HG03280 (cell line): ENCODE measurements at regions not wholly inside any gene's neighbourhood (a gene's known extent, or its start where the extent isn't known, plus 50 kb on each side); places are given as distances from the start of the nearest gene placed in this dataset.

Experiments
- ATAC-seq: cut with Tn5 transposase; IDR thresholded peaks from one replicate; pipeline ENCODE4 v1.9.1; 2021; ENCODE audit warnings: mild to moderate bottlenecking, moderate library complexity; ENCODE audit not compliant: unreplicated experiment

DNA sequence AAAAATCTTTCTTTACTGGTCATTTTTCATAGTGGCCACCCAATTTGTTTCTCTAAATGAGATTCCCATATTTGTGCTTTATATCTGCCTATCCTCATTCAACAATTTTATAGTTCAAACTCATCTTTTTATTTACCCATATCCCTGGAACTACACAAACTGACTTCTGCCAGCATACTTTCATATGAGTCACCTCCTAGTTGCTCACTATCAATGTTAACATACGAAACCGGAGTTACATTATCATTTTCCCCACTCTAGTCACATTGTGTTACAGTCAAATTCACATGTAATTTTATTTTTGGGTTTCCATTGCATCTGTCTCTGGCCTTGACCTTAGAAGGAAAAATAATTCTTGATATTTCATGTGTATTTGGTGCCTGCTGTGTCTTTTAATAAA lies 499.4 kb downstream of the MAFB start:
- ATAC-seq: no peak

DNA sequence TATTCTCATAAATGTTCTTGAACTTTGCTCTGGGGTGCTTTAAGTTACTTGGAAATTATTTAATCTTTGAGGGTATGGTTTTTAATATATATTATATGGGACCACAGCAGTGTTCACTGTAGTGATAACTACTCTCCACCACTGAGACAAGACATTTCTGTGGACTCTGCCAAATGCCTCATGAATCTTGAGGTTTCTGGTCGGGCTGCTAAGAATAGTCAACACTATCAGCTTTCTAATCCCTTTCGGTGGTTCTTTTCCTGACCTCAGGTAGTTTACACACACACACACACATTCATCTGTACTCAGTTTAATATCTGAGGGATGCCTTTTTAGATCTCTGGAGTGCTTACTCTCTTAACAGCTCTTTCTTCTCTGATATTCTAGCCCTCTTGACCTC lies 500.7 kb downstream of the MAFB start:
- no peak for ATAC-seq

DNA sequence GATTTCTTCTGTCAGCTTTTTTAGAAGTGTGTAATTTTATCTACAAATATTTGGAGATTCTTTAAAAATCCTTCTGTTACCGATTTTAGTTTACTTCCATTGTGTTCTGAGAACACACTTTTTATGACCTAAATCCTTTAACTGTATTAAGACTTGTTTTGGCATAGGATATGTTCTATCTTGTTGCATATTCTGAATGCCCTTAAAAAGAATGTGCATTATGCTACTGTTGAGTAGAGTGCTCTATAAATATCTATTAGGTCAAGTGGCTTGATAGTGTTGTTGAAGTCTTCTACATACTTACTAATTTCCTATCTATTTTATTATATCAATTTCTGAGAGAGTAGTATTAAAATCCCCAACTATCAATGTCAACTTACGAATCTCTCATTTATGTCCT lies 502.2 kb downstream of the MAFB start:
- ATAC-seq: no peak

DNA sequence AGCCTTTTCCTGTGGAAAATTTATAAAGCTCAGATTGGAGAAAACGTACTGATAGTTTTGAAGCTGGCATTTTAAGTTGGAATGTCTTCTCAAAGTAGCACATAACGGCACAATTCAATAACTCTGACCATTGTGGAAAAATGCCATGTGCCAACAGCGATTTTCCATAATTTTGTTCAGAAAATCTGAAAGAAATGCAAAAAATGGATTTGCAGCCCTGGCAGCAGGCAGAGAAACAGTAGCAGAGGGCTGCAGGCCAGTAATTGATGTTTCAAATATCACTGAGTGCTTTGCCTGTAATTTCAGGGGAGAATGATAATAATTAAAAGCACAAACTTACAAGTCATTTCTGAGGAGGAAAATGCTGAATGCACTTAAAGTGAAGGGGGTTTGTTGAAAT lies 507.4 kb downstream of the MAFB start:
- ATAC-seq: no peak

DNA sequence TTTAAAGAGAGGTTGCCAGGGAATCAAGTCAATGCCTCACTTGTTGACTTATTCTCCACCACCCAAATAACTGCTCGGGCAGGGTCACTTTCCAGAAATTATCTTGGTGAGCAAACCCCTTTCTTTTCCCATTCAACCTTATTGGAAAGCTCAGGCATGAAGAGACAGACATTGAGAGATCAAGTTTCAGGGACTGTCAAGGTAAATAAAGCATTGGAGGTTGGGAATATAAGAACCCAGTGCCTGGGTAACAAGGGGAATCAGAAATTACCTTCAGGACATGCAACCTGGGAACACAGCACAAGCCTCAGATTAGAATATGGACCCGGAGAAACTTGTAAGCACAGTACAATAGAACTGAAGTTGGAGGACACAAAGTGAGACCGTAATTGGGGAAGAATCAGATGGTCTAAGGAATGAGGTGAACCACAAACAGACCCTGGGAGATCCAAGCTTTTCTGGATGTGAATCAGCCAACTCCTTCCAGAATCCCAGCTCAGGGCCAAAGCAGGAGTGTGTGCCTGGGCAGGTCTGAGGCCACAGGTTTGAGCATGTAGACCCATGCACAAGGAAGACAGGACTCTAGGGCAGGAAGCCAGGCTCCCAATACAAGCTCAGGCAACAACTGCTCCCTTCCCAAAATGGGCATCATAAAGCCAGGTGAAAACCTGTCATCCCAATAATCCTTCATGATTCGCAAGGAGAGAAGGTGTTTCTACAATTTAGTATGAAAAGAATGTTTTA lies 512.8 kb downstream of the MAFB start:
- no peak for ATAC-seq

DNA sequence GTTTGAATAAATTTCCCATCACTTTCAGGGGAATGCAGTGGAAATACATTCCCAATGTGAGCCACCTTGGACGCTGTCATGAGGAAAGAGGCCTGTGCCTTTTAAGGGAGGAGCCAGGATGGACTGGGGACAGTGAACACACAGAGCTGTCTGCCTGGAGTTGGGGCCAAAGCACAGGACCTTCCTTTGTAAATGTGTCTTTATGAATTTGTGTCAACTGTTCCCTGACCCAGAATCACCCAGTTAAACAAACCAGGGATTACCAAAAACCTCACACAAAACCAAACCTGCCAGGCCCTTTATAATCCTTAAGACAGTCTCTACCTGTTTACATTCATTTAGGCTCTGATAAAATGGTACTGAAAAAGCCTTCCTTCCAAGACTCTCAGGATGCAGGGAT lies 513.7 kb downstream of the MAFB start:
- no peak for ATAC-seq

DNA sequence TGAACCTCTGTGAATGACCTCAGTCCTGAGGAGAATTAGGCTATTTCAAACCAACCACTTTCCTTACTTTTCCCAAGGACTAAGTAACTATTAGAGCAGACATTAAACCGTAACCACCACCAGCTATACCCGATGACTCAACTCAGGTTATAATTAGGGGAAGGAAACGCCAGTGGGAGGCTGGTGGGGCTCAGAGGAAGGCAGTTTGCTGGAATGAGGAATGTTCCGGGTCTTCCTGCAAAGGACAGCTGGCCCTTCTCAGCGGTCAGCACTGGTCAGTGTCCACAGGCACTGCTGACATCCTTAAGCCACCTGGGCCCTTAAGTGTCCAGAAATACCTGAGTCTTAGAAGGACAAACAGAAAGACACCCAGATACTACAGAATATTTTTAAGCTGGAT lies 515.2 kb downstream of the MAFB start:
- no peak for ATAC-seq

DNA sequence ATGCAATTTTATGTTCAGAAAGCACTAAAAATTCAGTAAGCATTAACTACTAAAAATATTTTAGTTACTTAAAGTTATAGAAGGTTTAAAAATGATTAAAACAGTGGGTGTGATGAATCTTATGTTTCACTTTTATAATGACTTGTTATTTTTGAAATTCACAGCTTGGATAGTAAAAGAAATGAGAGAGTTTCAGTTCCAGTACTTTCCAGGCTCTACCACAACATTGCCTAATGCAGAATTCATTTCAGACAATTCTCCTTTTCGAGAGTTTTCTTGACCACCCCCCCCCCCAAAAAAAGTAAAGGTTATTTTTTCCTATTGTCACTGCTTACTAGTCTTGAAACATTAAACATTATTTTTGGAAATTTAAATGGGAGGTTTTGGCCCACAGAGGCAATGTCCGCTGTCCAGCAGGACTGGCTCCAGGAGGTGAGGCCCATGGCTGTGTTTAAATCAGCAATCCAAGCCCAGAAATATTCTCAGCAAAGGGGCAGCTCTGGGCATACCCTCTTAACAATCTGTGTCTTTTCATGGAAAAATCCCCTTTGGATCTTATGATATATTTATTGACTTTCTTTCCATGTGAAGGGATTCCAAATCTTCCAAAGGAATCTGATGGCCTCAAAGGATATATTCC lies 519.9 kb downstream of the MAFB start:
- ATAC-seq: no peak

DNA sequence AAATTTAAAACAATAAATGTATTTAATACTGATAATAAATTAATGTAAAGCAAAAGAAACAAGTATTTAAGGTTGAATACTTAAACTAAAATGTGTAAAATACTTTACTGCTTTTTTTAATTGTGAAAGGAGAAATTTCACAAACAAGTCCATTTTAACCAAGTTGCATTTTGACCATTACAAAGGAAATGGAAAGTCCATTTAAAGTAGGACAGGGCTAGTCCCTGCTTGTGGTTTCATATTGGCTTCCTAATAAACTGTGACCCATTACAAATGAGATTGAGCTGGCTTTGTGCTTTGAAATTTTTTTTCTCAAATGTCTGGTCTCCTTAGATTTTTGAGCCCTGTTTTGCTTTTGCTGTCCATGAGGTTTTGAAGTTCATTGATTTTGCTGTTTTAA lies 527.6 kb downstream of the MAFB start:
- ATAC-seq: no peak

DNA sequence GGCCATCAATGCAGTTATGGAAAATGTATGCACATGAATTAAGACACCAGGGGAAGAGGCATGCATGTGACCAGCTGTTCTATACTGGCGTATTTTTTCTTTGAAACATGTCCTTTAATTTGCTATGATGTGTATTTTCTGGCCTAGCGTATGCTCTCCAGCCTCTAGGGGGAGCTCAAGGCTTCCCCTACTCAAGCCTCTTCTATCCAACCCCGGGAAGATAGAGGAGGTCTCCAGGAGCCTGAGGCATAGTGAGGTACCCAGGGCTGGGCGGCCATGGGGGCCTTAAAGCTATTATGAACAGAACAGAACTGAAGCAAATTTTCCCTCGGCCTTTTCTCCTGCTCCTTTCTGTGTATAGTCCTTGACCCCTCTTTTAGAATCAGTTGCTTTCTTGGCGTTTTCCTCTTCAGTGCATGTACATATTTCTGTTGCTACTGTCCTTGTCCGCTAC lies 528.9 kb downstream of the MAFB start:
- ATAC-seq: no peak

DNA sequence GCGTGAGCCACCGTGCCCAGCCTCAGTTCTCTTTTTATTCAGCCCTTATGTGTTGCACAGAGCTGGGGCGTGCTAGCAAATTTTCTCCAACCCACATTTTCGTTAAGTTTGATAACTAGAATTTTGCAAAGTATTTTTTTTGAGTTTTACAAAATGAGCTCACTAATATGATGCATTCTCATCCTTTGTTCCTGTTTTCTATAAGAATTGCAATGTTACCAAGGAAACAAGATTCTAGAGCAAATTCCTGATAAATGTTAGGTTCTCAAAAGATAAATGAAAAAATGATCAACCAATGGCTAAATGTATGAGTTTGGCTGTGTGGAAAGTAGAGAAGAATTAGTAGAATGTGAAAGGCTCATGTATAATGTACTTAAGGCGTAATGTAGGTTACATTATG lies 529.8 kb downstream of the MAFB start:
- no peak for ATAC-seq

DNA sequence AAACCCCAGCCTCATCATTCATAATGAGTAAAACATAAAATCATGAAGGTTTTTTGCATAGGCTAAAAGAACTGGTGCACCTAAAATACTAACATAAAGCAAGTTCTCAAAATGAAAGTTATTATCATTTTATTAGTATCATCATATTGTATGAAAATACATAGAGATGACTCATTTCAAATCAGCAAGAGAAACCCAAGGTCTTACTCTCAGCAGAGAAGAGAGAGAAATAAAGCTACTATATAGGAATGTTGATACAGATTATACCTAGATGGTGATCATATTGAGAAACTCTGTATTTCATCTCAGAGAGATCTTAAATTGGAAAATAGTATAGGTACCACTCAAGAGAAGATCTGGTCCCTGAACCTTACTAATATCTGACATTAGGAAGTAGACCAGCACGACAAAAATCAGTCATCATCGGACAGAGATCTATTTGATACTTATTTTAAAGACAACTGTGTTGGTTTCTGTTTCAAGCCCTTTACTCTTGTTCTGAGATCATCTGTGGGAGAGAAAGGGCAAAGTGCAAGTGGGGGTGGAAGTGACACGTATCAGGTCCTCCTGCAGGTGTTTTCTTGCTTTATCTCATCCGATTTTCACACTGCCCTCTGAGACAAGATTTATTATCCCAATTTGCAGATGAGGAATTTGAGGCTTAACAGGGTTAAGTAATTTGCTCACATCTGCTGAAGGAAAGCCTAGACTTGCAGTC lies 532.3 kb downstream of the MAFB start:
- peak; percentile 89 for ATAC-seq

DNA sequence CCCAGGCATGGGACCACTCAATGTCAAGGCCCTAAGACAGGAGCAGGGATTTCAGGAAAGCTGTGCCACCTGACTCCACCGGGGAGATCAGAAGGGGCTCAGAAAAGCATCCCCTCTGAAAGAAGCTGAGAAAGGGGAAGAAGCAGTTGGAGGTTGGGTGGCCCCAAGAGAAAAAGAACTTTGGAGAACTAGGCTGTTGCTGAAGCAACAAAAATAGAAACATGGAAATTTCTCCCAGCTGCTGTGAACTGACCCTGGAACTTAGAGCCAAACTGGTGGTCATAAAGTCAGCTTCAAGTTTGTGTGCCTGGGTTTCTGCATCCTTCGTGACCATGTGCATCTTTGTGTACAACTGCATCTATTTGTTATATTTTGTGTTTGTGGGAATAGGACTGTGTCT lies 534.5 kb downstream of the MAFB start:
- ATAC-seq: no peak

DNA sequence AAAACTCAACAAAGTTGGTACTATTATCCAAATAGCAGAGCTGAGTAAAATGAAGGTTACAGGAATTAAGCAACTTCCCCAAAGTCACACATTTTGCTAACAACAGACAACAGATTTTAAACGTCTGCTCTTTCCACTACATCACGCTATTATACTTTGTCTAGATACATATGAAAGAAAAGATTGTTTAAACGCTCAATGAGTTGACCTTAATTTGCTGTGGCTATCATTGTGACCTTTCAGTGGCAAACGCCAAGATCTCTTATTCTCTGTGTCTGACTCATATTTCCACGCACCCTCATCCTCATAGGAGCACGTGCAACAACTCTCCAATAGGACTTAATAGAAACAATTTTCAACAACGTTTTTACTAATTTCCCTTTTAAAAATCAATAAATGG lies 540.1 kb downstream of the MAFB start:
- ATAC-seq: no peak

DNA sequence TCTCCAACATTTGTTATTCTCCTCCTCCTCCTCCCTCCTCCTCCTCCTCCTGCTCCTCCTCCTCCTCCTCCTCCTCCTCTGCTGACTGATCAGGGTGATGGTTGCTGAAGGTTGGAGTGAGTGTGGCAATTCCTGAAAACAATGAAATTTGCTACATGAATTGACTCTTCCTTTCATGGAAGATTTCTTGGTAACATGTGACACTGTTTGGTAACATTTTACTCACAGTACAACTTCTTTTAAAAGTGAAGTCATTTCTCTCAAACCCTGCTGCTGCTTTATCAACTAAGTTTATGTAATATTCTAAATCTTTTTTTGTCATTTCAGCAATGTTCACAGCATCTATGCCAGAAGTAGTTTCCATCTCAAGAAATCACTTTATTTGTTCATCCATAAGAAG lies 543.0 kb downstream of the MAFB start:
- no peak for ATAC-seq

DNA sequence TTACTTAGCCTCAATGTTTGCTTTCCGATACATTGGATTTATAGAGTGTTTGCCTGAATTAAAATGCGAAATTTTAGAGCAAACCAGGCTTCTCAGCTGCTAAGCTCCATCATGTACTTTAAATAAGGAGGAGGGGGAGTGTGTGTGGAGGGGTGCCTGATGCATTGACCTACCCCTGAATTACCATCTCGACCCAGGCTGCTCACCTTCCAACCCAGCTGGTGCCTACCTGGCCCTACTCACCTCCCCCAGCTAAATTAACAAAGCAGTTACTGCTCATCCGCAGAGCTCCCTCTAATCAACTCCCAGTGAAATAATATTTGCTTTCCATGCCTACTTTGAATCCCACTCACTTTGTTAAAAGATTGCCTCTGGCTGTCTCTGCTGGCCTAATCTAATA lies 544.5 kb downstream of the MAFB start:
- ATAC-seq: no peak

DNA sequence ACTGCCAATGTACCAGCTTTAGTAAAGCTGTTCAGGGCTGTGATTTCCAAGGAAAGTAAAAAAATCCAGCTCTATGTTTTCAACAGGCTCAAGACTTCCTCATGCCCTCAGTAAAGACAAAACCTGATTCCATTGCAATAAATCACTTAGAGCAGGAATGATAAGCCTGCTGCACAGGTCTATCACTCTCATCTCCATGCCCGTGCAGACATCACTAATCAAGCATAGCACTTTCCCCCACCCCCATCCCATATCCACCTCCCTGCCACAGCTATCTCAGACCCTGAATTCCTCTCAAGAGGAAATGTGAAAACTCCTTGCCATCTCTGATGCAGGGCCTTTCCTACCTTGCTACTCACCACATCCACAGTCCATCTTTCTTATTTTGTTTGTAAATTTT lies 554.9 kb downstream of the MAFB start:
- ATAC-seq: no peak

DNA sequence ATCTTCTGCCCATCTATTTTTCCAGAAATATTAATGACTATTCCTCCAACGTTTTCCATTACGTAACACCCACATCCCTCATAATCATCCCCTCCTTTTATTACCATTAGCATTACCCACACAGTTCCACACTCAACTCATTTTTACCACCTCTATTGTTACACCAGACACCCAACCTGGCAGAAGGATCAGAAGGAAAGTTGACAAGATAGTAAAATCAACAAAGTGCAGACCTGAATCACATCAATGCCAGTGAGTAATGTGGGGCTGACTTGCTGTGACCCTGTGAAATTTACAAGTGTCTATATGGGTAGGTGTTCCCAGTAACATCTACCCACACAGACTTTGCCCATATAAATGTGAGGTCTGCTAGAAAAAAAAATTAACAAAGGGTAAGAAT lies 568.2 kb downstream of the MAFB start:
- no peak for ATAC-seq

DNA sequence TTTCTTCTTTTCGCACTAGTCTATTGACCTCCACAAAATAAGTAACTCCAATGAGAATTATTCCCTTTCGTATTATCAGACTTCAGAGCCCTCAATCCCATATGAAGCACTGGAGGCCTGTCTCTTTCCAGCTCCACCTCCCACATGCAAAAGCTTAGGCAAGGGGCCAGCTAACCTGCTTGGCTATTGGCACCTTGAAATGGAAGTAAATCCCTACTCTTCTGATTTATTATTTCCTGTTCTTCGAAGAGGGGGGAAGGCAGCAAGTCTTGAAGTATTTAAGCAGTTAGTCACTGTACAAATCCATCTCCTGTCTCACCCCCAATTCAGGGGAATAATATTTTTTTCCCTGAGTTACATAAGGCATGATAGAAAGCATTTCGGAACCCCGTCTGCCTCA lies 577.8 kb downstream of the MAFB start:
- ATAC-seq: no peak

DNA sequence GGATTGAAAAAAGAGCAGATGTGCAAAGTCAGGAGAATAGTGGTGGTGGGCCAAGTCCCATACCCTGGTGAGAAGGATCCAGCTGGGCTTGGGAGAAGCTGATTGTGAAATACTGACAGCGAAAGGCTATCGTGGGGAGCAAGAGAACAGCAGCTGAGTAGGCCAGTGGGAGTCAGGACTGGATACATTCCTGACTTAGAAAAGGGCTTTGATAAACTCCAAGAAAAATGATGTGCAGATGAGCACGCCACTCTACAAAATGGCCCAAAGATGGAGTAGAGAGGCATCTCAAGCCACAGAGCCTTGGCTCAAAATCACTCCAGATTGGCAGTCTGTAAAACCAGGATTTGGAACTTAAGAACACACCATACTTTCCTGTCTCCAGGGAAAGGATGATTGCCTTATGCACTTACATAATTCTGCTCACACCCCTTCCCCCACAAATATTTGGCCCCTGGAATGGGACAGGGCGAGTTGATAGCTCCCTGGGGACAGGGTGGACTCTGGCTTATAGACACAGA lies 578.7 kb downstream of the MAFB start:
- ATAC-seq: no peak

DNA sequence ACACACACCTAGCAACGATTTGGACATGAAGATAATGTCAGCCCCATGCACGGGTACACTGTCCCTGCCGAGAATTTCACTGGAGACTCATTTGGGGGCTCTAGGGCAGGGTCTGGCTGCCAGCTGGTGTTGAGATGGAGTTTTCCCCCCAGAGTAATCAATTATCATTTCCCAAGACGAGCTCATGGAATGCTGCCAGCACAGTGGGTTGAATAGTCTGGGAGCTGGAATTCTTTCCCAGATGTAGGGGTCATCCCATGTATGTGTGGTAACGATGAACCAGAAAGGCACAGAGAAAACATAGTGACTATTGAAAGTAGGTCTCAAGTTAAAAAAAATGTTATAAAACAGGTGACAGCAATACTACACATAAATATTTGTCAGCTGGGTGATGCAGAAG lies 579.9 kb downstream of the MAFB start:
- ATAC-seq: no peak

DNA sequence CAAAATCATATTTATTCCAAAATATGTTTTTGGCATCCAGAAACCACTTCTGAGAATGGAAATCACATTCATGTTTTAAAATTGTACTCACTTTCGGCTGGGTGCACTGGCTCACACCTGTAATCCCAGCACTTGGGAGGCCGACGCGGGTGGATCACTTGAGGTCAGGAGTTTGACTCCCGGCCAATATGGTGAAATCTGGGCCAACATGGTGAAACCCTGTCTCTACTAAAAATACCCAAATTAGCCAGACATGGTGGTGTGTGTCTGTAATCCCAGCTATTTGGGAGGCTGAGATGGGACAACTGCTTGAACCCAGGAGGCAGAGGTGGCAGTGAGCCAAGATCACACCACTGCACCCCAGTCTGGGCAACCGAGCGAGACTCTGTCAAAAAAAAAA lies 580.7 kb downstream of the MAFB start:
- no peak for ATAC-seq
